ENCODE measurements at regions not wholly inside any gene's neighbourhood (a gene's known extent, or its start where the extent isn't known, plus 50 kb on each side); places are given as distances from the start of the nearest gene placed in this dataset.

GRCh38 chr10:31219306-31219705 lies 99.7 kb upstream of the ZEB1 start:
- no peak for TF ChIP-seq CTCF (IDR thresholded peaks at IDR 0.05 in 2 of 3, conservative IDR thresholded peaks at IDR 0.05 in 1 of 3; ENCODE audit: borderline replicate concordance in 1 of 3, insufficient read depth in 1 of 3, low read depth in 2 of 3, low read length in 2 of 3)
- no peak for TF ChIP-seq CEBPB (IDR thresholded peaks at IDR 0.05; ENCODE audit: low read depth)
- TF ChIP-seq RAD21 (IDR thresholded peaks at IDR 0.05; ENCODE audit: low read depth): no peak
- no peak for TF ChIP-seq POLR2A (IDR thresholded peaks at IDR 0.05; ENCODE audit: borderline replicate concordance, extremely low read depth, insufficient read depth, insufficient read length)
- no peak for TF ChIP-seq POLR2AphosphoS5 (IDR thresholded peaks at IDR 0.05; ENCODE audit: low read depth, low read length)
- no peak for TF ChIP-seq ZNF274 (IDR thresholded peaks at IDR 0.05; ENCODE audit: low read depth, low read length)
- no peak for TF ChIP-seq EGR1 (IDR thresholded peaks at IDR 0.05; ENCODE audit: low read depth)
- no peak for TF ChIP-seq MAX (IDR thresholded peaks at IDR 0.05)
- no peak for TF ChIP-seq YY1 (IDR thresholded peaks at IDR 0.05; ENCODE audit: extremely low read depth, insufficient replicate concordance, low read depth, low read length)
- TF ChIP-seq SIN3A (IDR thresholded peaks at IDR 0.05; ENCODE audit: low read depth): no peak
- no peak for TF ChIP-seq EZH2 (IDR thresholded peaks at IDR 0.05)
- TF ChIP-seq TCF7L2 (IDR thresholded peaks at IDR 0.05; ENCODE audit: borderline replicate concordance, extremely low read depth, insufficient read depth, insufficient read length): no peak
- no peak for TF ChIP-seq EZH2phosphoT487 (IDR thresholded peaks at IDR 0.05; ENCODE audit: borderline replicate concordance)
